LNCaP clone FGC (cell line): ENCODE measurements at regions not wholly inside any gene's neighbourhood (a gene's known extent, or its start where the extent isn't known, plus 50 kb on each side); places are given as distances from the start of the nearest gene placed in this dataset.

Experiments used
- DNase-seq: peaks from one replicate; pipeline ENCODE4 v3.0.0-alpha.2; 2011; ENCODE audit warnings: low read depth
- H3K4me3 ChIP-seq: 2 replicates; pipeline ENCODE4 v1.5.1; 2011; ENCODE audit warnings: mild to moderate bottlenecking, low read depth, low read length, control low read depth
- CTCF ChIP-seq: IDR thresholded peaks from 2 replicates; pipeline ENCODE4 v1.5.1; 2012; ENCODE audit warnings: mild to moderate bottlenecking; ENCODE audit not compliant: control insufficient read depth, insufficient read depth; ENCODE audit errors: extremely low read depth

DNA sequence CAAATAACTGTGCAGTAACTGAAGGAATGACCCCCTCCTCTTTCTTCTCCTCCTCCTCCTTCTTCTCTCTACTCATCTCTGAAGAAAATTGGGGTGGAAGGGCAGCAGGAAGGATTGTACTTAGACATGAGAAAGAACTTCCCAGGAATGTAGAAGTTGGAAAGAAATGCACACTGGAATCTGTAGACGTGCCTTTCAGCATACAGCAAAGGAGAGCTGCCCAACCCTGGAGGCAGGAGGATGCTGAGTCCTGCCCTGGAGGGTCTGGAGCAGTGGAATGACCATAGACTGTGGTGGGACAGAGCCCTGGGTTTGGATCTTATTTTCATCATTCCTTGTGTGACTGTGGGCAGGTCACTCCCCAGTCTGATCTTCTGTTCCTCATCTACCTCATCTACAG lies 80.1 kb downstream of the PJA1 start:
- no peak for DNase-seq
- H3K4me3 ChIP-seq, result no peak overlapping the region
- TF ChIP-seq CTCF, result no peak

- no peak for DNase-seq
- TF ChIP-seq CTCF, result no peak
- H3K4me3 ChIP-seq, result no peak overlapping the region
Measured at GRCh38 chrX:69083801-69084200, 81.5 kb downstream of the PJA1 start.

- TF ChIP-seq CTCF, result no peak
- H3K4me3 ChIP-seq, result no peak overlapping the region
- no peak for DNase-seq
Measured at GRCh38 chrX:69083361-69083760, 81.9 kb downstream of the PJA1 start.

DNA sequence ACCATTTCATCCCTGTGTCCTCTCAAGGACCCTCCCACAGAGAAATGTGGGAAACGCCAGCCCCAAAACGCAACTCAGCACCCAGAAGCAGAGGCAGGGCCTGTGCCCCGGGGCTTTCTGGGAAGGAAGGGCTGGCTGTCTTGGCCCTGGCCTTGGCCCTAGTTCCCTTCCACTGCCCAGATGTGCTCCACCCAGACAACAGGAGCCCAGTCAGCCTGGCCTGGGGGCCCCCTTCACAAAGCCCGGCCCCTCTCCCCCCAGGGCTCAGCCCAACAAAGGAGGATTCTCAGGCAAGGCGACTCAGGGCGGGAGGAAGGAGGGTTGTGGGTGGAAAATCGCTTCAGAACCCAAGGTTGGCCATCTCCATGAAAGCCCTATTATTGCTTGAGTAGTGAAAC lies 82.5 kb downstream of the PJA1 start:
- DNase-seq, result no peak
- TF ChIP-seq CTCF, result no peak
- no peak overlapping the region for H3K4me3 ChIP-seq

GRCh38 chrX:69082055-69082752 lies 83.0 kb downstream of the PJA1 start:
- TF ChIP-seq CTCF, result no peak
- no peak overlapping the region for H3K4me3 ChIP-seq
- no peak for DNase-seq

DNA sequence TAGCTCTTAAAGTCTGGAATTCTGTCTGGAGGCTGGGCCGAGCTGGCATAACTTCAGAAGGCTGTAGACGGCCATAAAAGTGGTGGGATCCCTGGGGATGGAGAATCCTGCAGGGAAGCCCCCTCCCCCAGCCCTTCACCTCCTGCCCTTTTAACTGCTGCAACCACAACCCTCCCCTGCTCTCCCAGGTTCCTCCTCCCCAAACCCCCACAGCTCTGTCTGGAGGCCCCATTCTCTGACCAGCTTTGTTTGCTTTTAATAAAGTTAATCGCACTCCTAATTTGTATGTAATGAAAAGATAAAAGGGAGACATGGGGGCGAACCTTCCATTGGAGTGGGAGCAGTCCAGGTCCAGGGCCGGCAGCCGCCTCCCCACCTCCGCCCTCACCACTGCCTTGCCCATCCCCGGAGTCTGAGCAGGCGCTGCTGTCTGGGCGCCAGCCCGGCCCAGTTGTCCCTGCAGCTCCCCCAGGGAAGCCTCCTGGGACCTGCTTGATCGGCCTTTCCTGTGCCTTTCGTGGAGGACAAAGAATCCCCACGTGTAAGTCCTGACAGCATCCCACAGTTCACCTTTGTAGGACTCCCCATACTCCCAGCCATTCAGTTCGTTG lies 84.3 kb downstream of the PJA1 start:
- no peak overlapping the region for H3K4me3 ChIP-seq
- TF ChIP-seq CTCF, result no peak
- DNase-seq, result no peak

DNA sequence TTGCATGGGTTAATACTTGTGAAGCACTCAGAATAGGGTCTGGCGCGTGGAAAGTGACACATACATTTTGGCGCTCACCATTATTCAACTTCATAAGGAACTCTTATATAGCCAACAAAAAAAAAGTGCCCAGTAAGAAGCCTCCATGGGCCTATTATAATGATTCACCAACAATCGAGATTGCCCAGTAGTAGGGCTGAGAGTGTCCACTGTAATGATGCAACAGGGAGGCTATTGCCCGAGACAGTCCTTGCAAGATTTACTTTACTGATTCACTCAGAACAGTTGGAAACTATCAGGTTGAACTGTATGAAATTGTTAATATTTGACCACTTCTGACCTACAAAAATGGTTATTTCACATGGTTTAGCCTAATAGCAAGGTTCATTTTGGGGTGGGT lies 86.0 kb downstream of the PJA1 start:
- no peak overlapping the region for H3K4me3 ChIP-seq
- TF ChIP-seq CTCF, result no peak
- no peak for DNase-seq
